DND-41 (cell line): ENCODE measurements at regions not wholly inside any gene's neighbourhood (a gene's known extent, or its start where the extent isn't known, plus 50 kb on each side); places are given as distances from the start of the nearest gene placed in this dataset.

Source experiments
- ATAC-seq: fragments of 200-7000 bp; cut with Tn5 transposase; 3 replicates; pipeline ENCODE4 v1.9.1; 2021; ENCODE audit warnings: low read depth; ENCODE audit not compliant: insufficient read depth
- DNase-seq: peaks from one replicate; pipeline ENCODE4 v3.0.0-alpha.2; 2020
- H2AFZ ChIP-seq: 2 replicates; pipeline ENCODE4 v1.6.0; 2012; ENCODE audit warnings: low read depth, low read length
- H3K27ac ChIP-seq: 2 replicates; pipeline ENCODE4 v1.5.1; 2012; ENCODE audit warnings: low read length, inconsistent platforms
- H3K27me3 ChIP-seq: fragments of 200-600 bp; sonication (generic); 2 replicates; pipeline ENCODE4 v1.6.0; 2012; ENCODE audit warnings: low read length, mild to moderate bottlenecking, inconsistent platforms; ENCODE audit not compliant: insufficient read depth, poor library complexity
- H3K36me3 ChIP-seq: 2 replicates; pipeline ENCODE4 v1.5.1; 2012; ENCODE audit warnings: low read length, inconsistent platforms; ENCODE audit not compliant: insufficient read depth
- H3K4me1 ChIP-seq: 2 replicates; pipeline ENCODE4 v1.5.1; 2012; ENCODE audit warnings: mild to moderate bottlenecking, low read length; ENCODE audit not compliant: insufficient read depth
- H3K4me2 ChIP-seq: 2 replicates; pipeline ENCODE4 v1.6.0; 2012; ENCODE audit warnings: mild to moderate bottlenecking, moderate library complexity, low read length, inconsistent platforms; ENCODE audit not compliant: insufficient read depth
- H3K4me3 ChIP-seq, 2 experiments: fragments of 200-600 bp in 1 of 2; shearing (Covaris generic) in 1 of 2; 2 replicates each; pipeline ENCODE4 v1.5.1; 2012 to 2016; ENCODE audit warnings: inconsistent platforms in 2 of 2, low read length in 2 of 2, mild to moderate bottlenecking in 2 of 2, low read depth in 1 of 2, moderate library complexity in 1 of 2
- H3K79me2 ChIP-seq: 2 replicates; pipeline ENCODE4 v1.6.0; 2012; ENCODE audit warnings: low read length, inconsistent platforms; ENCODE audit not compliant: insufficient read depth
- H3K9ac ChIP-seq: 2 replicates; pipeline ENCODE4 v1.6.0; 2012; ENCODE audit warnings: low read depth, mild to moderate bottlenecking, inconsistent platforms, low read length, moderate library complexity
- H3K9me3 ChIP-seq: 2 replicates; pipeline ENCODE4 v1.5.1; 2012; ENCODE audit warnings: low read length, moderate library complexity, mild to moderate bottlenecking, inconsistent platforms; ENCODE audit not compliant: insufficient read depth, severe bottlenecking
- H4K20me1 ChIP-seq: 2 replicates; pipeline ENCODE4 v1.6.0; 2012; ENCODE audit warnings: low read length; ENCODE audit not compliant: insufficient read depth
- CTCF ChIP-seq: IDR thresholded peaks from 2 replicates; pipeline ENCODE4 v1.5.1; 2012; ENCODE audit warnings: borderline replicate concordance, low read length, moderate library complexity, mild to moderate bottlenecking; ENCODE audit not compliant: poor library complexity, severe bottlenecking; ENCODE audit errors: extremely low read depth
- EZH2 ChIP-seq: IDR thresholded peaks from 3 replicates; pipeline ENCODE4 v1.6.1; 2012; ENCODE audit warnings: borderline replicate concordance, low read depth, mild to moderate bottlenecking, moderate library complexity, low read length, inconsistent platforms; ENCODE audit not compliant: severe bottlenecking

GRCh38 chr13:22979952-22980351, 200.8 kb upstream of the SGCG start:
- Histone ChIP-seq H3K4me1 (no peaks in the 10 kb centered on the region), H3K9me3 (peaks cover 15% of the 10 kb centered on the region), H3K36me3 (no peaks in the 10 kb centered on the region), H4K20me1 (no peaks in the 10 kb centered on the region), H3K9ac (no peak overlapping the region), H3K79me2 (no peaks in the 10 kb centered on the region), H3K4me2 (no peak overlapping the region), H3K27me3 (no peaks in the 10 kb centered on the region), H3K4me3 (no peak overlapping the region), H3K27ac (no peak overlapping the region), H2AFZ (no peak overlapping the region)
- DNase-seq (no peak), ATAC-seq (no peak)
- TF ChIP-seq CTCF (no peak), EZH2 (no peak)

- H3K4me1 ChIP-seq = no peaks in the 10 kb centered on the region
- no peaks in the 10 kb centered on the region for H3K36me3 ChIP-seq
- no peaks in the 10 kb centered on the region for H3K79me2 ChIP-seq
- no peak for TF ChIP-seq EZH2
- TF ChIP-seq CTCF = no peak
- no peak for DNase-seq
- no peak for ATAC-seq
- H3K27ac ChIP-seq = no peak overlapping the region
- no peak overlapping the region for H2AFZ ChIP-seq
- H3K9me3 ChIP-seq = peaks cover 15% of the 10 kb centered on the region
- no peaks in the 10 kb centered on the region for H3K27me3 ChIP-seq
- no peak overlapping the region for H3K9ac ChIP-seq
- H4K20me1 ChIP-seq = no peaks in the 10 kb centered on the region
- H3K4me3 ChIP-seq = no peak overlapping the region
- no peak overlapping the region for H3K4me2 ChIP-seq
Observed at GRCh38 chr13:22980936-22981335, 199.8 kb upstream of the SGCG start.

GRCh38 chr13:22993148-22993547, 187.6 kb upstream of the SGCG start:
- ATAC-seq (no peak), DNase-seq (no peak)
- Histone ChIP-seq H2AFZ (no peak overlapping the region), H3K4me3 (no peak overlapping the region), H3K4me1 (no peaks in the 10 kb centered on the region), H3K9me3 (no peaks in the 10 kb centered on the region), H3K9ac (no peak overlapping the region), H3K79me2 (no peaks in the 10 kb centered on the region), H3K4me2 (no peak overlapping the region), H4K20me1 (no peaks in the 10 kb centered on the region), H3K36me3 (no peaks in the 10 kb centered on the region), H3K27me3 (no peaks in the 10 kb centered on the region), H3K27ac (no peak overlapping the region)
- TF ChIP-seq CTCF (no peak), EZH2 (no peak)

- Histone ChIP-seq H3K9ac (no peak overlapping the region), H4K20me1 (no peaks in the 10 kb centered on the region), H3K27me3 (no peaks in the 10 kb centered on the region), H3K4me1 (no peaks in the 10 kb centered on the region), H3K4me2 (no peak overlapping the region), H2AFZ (no peak overlapping the region), H3K27ac (no peak overlapping the region), H3K36me3 (no peaks in the 10 kb centered on the region), H3K79me2 (no peaks in the 10 kb centered on the region), H3K9me3 (peaks cover 7% of the 10 kb centered on the region), H3K4me3 (no peak overlapping the region)
- ATAC-seq (no peak), DNase-seq (no peak)
- no peak for TF ChIP-seq EZH2
- TF ChIP-seq CTCF = no peak
Observed at GRCh38 chr13:23003446-23003845, 177.3 kb upstream of the SGCG start.
